Endothelial cell of umbilical vein (primary cell): ENCODE measurements at regions not wholly inside any gene's neighbourhood (a gene's known extent, or its start where the extent isn't known, plus 50 kb on each side); places are given as distances from the start of the nearest gene placed in this dataset.

Source experiments
- BruUV-seq: library from RNA; stranded (reverse); fragments of 400-500 nt; replicated peaks from 2 replicates; lab custom pipeline; 2021; lab: Mats Ljungman, UMichigan
- CTCF ChIA-PET: fragments of 300-600, 350-600 bp; sonication (Branson Sonifier 250); formaldehyde crosslinking; loops from one replicate; lab custom pipeline; 2021; ENCODE audit warnings: antibody characterized with exemption, inconsistent platforms; lab: Charles Lee
- POLR2A ChIA-PET: fragments of 300-600, 350-600 bp; sonication (Branson Sonifier 250); formaldehyde crosslinking; loops from one replicate; lab custom pipeline; 2021; ENCODE audit warnings: antibody characterized with exemption, inconsistent platforms; lab: Charles Lee
- DNase-seq: peaks from one replicate; pipeline ENCODE4 v3.0.0-alpha.2; 2011; ENCODE audit warnings: low read depth, low spot score
- FAIRE-seq: peaks from 2 replicates; lab custom pipeline; 2011; peaks lifted over from hg19 to GRCh38; lab: Jason Lieb, UNC
- H2AFZ ChIP-seq: 2 replicates; pipeline ENCODE4 v1.6.0; 2012; ENCODE audit warnings: low read depth, low read length, control low read depth, inconsistent platforms
- H3K27ac ChIP-seq: 2 replicates; pipeline ENCODE4 v1.5.1; 2011; ENCODE audit warnings: low read depth, mild to moderate bottlenecking, control low read depth, low read length, moderate library complexity; ENCODE audit not compliant: insufficient read depth
- H3K27me3 ChIP-seq, 2 experiments: 2 replicates each; pipeline versions ENCODE4 v1.6.0 to v1.6.1; 2011; ENCODE audit warnings: low read length in 2 of 2, mixed read lengths in 1 of 2; ENCODE audit not compliant: control insufficient read depth in 2 of 2, insufficient read depth in 2 of 2
- H3K36me3 ChIP-seq, 2 experiments: 2 replicates in 1 of 2; 3 replicates in 1 of 2; pipeline ENCODE4 v1.5.1; 2011; ENCODE audit warnings: low read length in 2 of 2, mild to moderate bottlenecking in 1 of 2, moderate library complexity in 1 of 2; ENCODE audit not compliant: control insufficient read depth in 2 of 2, insufficient read depth in 2 of 2; ENCODE audit errors: extremely low read depth in 1 of 2
- H3K4me1 ChIP-seq: 3 replicates; pipeline ENCODE4 v1.5.1; 2011; ENCODE audit warnings: mild to moderate bottlenecking, low read length; ENCODE audit not compliant: control insufficient read depth, insufficient read depth; ENCODE audit errors: extremely low read depth
- H3K4me2 ChIP-seq: 2 replicates; pipeline ENCODE4 v1.6.1; 2011; ENCODE audit warnings: low read length, control low read depth, mixed read lengths; ENCODE audit not compliant: insufficient read depth
- H3K4me3 ChIP-seq, 3 experiments: fragments of 200-600 bp in 1 of 3; sonication (generic), shearing (Covaris generic) in 1 of 3; replicated peaks in 1 of 3; 2 replicates each; pipeline ENCODE4 v1.5.1; 2011 to 2016; ENCODE audit warnings: control low read depth in 3 of 3, low read length in 3 of 3, mild to moderate bottlenecking in 2 of 3, inconsistent platforms in 1 of 3, low read depth in 1 of 3, moderate library complexity in 1 of 3; ENCODE audit not compliant: insufficient read depth in 1 of 3
- H3K79me2 ChIP-seq: 2 replicates; pipeline ENCODE4 v1.6.0; 2012; ENCODE audit warnings: low read length, inconsistent platforms; ENCODE audit not compliant: control insufficient read depth, insufficient read depth
- H3K9ac ChIP-seq: replicated peaks from 2 replicates; pipeline ENCODE3; 2011; ENCODE audit warnings: low read length, control low read depth; ENCODE audit not compliant: insufficient read depth; ENCODE audit errors: extremely low read depth
- H3K9me1 ChIP-seq: replicated peaks from 3 replicates; pipeline ENCODE4 v1.6.0; 2011; ENCODE audit warnings: mild to moderate bottlenecking, low read length; ENCODE audit not compliant: control insufficient read depth, insufficient read depth; ENCODE audit errors: extremely low read depth
- H3K9me3 ChIP-seq: replicated peaks from 2 replicates; pipeline ENCODE4 v1.5.1; 2012; ENCODE audit warnings: low read length, inconsistent platforms; ENCODE audit not compliant: control insufficient read depth, insufficient read depth
- H4K20me1 ChIP-seq: replicated peaks from 2 replicates; pipeline ENCODE3; 2011; ENCODE audit warnings: mild to moderate bottlenecking, low read length; ENCODE audit not compliant: control insufficient read depth, insufficient read depth; ENCODE audit errors: extremely low read depth
- CTCF ChIP-seq, 2 donors: IDR thresholded peaks; 1 replicate in 1 of 2; 2 replicates in 1 of 2; pipeline ENCODE4 v1.5.1; 2011; ENCODE audit warnings: low read length in 2 of 2, mild to moderate bottlenecking in 2 of 2, moderate library complexity in 2 of 2, control low read depth in 1 of 2, inconsistent platforms in 1 of 2, low read depth in 1 of 2; ENCODE audit not compliant: insufficient read depth in 1 of 2; ENCODE audit errors: extremely low read depth in 1 of 2
- EZH2 ChIP-seq: IDR thresholded peaks from 2 replicates; pipeline ENCODE4 v1.6.1; 2012; ENCODE audit warnings: borderline replicate concordance, low read depth, mild to moderate bottlenecking, moderate library complexity, low read length, inconsistent platforms; ENCODE audit not compliant: severe bottlenecking
- FOS ChIP-seq: IDR thresholded peaks from 2 replicates; pipeline ENCODE4 v1.6.1; 2011; ENCODE audit warnings: mild to moderate bottlenecking, low read length, moderate library complexity, borderline replicate concordance; ENCODE audit not compliant: insufficient read depth
- GATA2 ChIP-seq: IDR thresholded peaks from 2 replicates; pipeline ENCODE4 v1.7.0; 2011; ENCODE audit warnings: low read depth, mild to moderate bottlenecking, moderate library complexity, mixed read lengths, low read length; ENCODE audit not compliant: insufficient read length, insufficient read depth
- JUN ChIP-seq: IDR thresholded peaks from 2 replicates; pipeline ENCODE4 v1.6.1; 2011; ENCODE audit warnings: borderline replicate concordance, low read depth; ENCODE audit not compliant: insufficient read length, insufficient read depth
- MAX ChIP-seq: IDR thresholded peaks from 2 replicates; pipeline ENCODE4 v1.6.1; 2011; ENCODE audit not compliant: insufficient read depth, insufficient read length
- MYC ChIP-seq: IDR thresholded peaks from one replicate; pipeline ENCODE4 v1.6.1; 2011; ENCODE audit warnings: mild to moderate bottlenecking, low read depth, low read length
- POLR2A ChIP-seq: IDR thresholded peaks from 2 replicates; pipeline ENCODE4 v1.6.1; 2012; ENCODE audit warnings: low read depth, mild to moderate bottlenecking, control low read depth, low read length
- POLR2AphosphoS5 ChIP-seq: IDR thresholded peaks from 2 replicates; pipeline ENCODE4 v1.6.1; 2012; ENCODE audit warnings: low read depth, mild to moderate bottlenecking, control low read depth, low read length, moderate library complexity; ENCODE audit not compliant: insufficient read depth
- dilution Hi-C: fragments of 300-500 bp; cut with MboI; formaldehyde crosslinking; loops from one replicate; pipeline ENCODE4 v1.15.0; 2019; ENCODE audit warnings: low sequenced_read_pairs; ENCODE audit not compliant: extremely low pct_ligation_motif_present
- intact Hi-C: fragments of 100-400 bp; cut with micrococcal nuclease; formaldehyde crosslinking; loops from one replicate; pipeline ENCODE4 v1.10.0; 2022

- Histone ChIP-seq H3K79me2 (no peaks in the 10 kb centered on the region), H3K4me2 (no peak overlapping the region), H3K4me3 (no peak overlapping the region), H3K9me3 (peaks cover 4% of the 10 kb centered on the region), H3K9ac (no peak overlapping the region), H3K27me3 (no peaks in the 10 kb centered on the region), H4K20me1 (no peaks in the 10 kb centered on the region), H3K9me1 (no peaks in the 10 kb centered on the region), H3K27ac (no peak overlapping the region), H2AFZ (no peak overlapping the region), H3K4me1 (no peaks in the 10 kb centered on the region), H3K36me3 (no peaks in the 10 kb centered on the region)
- ChIA-PET POLR2A (no interaction called here), CTCF (no interaction called here)
- FAIRE-seq, result no peak
- BruUV-seq, result no TSS peak
- dilution Hi-C loops, result no loop called here
- intact Hi-C loops, result no loop called here
- no peak for DNase-seq
- TF ChIP-seq MYC, result no peak
- TF ChIP-seq CTCF (IDR thresholded peaks at IDR 0.05; ENCODE audit: extremely low read depth in 1 of 2, insufficient read depth in 1 of 2, low read depth in 1 of 2, low read length in 2 of 2), result no peak
- TF ChIP-seq POLR2A, result no peak
- no peak for TF ChIP-seq POLR2AphosphoS5
- TF ChIP-seq FOS, result no peak
- no peak for TF ChIP-seq JUN
- TF ChIP-seq GATA2, result no peak
- no peak for TF ChIP-seq EZH2
- no peak for TF ChIP-seq MAX
These were observed 465.1 kb upstream of the ZNF507 start for GRCh38 chr19:31880283-31880682.
